ENCODE measurements at regions not wholly inside any gene's neighbourhood (a gene's known extent, or its start where the extent isn't known, plus 50 kb on each side); places are given as distances from the start of the nearest gene placed in this dataset.
"Not testable (repeated sequence)": the region's sequence is repeated elsewhere in the genome, so short reads cannot be mapped to it uniquely, and the experiment has no call there.

GRCh38 chr5:68688547-68688946, 405.3 kb upstream of the SLC30A5 start:
- intact Hi-C loops (cut with micrococcal nuclease): no loop called here

GRCh38 chr5:68689010-68689409, 404.8 kb upstream of the SLC30A5 start:
- intact Hi-C loops (cut with micrococcal nuclease): no loop called here

- intact Hi-C loops (cut with micrococcal nuclease): not testable (repeated sequence)
Observed at GRCh38 chr5:68691874-68692273, 401.9 kb upstream of the SLC30A5 start.

- intact Hi-C loops (cut with micrococcal nuclease): no loop called here
Observed at GRCh38 chr5:68698025-68698940, 395.5 kb upstream of the SLC30A5 start.

- intact Hi-C loops (cut with micrococcal nuclease): no loop called here
Observed at GRCh38 chr5:68699966-68700365, 393.8 kb upstream of the SLC30A5 start.

- intact Hi-C loops (cut with micrococcal nuclease): no loop called here
Observed at GRCh38 chr5:68707575-68707974, 386.2 kb upstream of the SLC30A5 start.

GRCh38 chr5:68708156-68708841, 385.5 kb upstream of the SLC30A5 start:
- intact Hi-C loops (cut with micrococcal nuclease): no loop called here

GRCh38 chr5:68708842-68709170, 385.0 kb upstream of the SLC30A5 start:
- intact Hi-C loops (cut with micrococcal nuclease): no loop called here

- intact Hi-C loops (cut with micrococcal nuclease): no loop called here
Observed at GRCh38 chr5:68709239-68709638, 384.6 kb upstream of the SLC30A5 start.

GRCh38 chr5:68710514-68710913, 383.3 kb upstream of the SLC30A5 start:
- intact Hi-C loops (cut with micrococcal nuclease): loop anchor here (5.0 kb wide), 1 partner anchor 1503 kb away; no protein-coding TSS in a partner anchor

GRCh38 chr5:68711293-68712200, 382.3 kb upstream of the SLC30A5 start:
- intact Hi-C loops (cut with micrococcal nuclease): loop anchor here (1.0 to 5.0 kb wide), 3 partner anchors 425 to 1504 kb away; no protein-coding TSS in a partner anchor

GRCh38 chr5:68714810-68715209, 379.0 kb upstream of the SLC30A5 start:
- intact Hi-C loops (cut with micrococcal nuclease): loop anchor here (5.0 kb wide), 1 partner anchor 1508 kb away; no protein-coding TSS in a partner anchor

- intact Hi-C loops (cut with micrococcal nuclease): no loop called here
Observed at GRCh38 chr5:68720884-68721610, 372.8 kb upstream of the SLC30A5 start.

- intact Hi-C loops (cut with micrococcal nuclease): no loop called here
Observed at GRCh38 chr5:68722357-68722756, 371.5 kb upstream of the SLC30A5 start.

GRCh38 chr5:68725905-68726683, 367.7 kb upstream of the SLC30A5 start:
- intact Hi-C loops (cut with micrococcal nuclease): no loop called here

GRCh38 chr5:68727931-68728330, 365.9 kb upstream of the SLC30A5 start:
- intact Hi-C loops (cut with micrococcal nuclease): no loop called here

- intact Hi-C loops (cut with micrococcal nuclease): no loop called here
Observed at GRCh38 chr5:68729678-68730077, 364.1 kb upstream of the SLC30A5 start.

- intact Hi-C loops (cut with micrococcal nuclease): no loop called here
Observed at GRCh38 chr5:68730220-68730978, 363.4 kb upstream of the SLC30A5 start.

GRCh38 chr5:68730979-68731654, 362.7 kb upstream of the SLC30A5 start:
- intact Hi-C loops (cut with micrococcal nuclease): no loop called here
